ENCODE measurements at regions not wholly inside any gene's neighbourhood (a gene's known extent, or its start where the extent isn't known, plus 50 kb on each side); places are given as distances from the start of the nearest gene placed in this dataset.

DNA sequence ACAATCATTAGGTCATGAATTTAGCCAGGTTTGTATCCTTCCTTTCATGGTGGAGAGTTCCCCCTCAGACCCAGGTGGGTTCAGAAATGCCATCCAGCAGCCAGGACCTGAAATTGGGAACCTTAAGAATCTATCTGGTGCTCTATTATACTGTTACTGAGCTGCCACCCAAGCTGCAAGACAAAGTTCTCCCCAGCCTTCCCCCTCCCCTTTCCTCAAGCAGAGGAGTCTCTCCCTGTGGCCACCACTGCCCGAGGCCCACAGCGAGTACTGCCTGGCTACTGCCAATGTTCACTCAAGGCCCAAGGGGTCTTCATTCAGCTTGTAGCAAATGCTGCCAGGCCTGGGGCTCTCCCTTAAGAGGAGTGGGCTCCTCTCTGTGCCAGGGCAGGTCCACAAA lies 133.8 kb downstream of the TMEM38B start:
- no peak for DNase-seq

DNA sequence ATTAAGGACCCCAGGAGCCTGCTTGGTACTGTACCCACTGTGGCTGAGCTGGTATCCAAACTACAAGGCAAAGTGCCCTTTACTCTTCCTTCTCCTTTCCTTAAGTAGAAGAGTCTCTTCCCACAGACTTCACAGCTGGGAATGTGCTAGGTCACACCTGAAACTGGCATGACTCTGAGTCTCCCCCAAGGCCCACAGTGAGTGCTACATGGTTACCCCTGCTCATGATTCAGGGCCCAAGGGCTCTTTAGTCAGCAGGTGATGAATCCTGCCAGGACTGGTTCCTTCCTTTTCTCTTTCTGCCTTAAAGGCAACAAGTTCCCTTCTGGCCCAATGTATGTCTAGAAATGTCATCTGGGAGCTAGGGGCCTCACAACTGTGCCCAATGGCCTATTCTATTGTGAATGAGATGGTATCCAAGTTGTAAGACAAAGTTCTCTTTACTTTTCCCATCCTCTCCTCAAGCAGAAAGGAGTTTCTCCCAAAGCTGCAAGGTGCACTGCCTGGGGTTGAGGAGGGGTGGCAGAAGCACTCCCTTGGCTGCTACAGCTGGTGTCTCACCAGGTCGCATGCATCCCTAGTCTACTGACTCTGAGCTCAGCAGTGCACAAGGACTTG lies 134.4 kb downstream of the TMEM38B start:
- DNase-seq = no peak

DNA sequence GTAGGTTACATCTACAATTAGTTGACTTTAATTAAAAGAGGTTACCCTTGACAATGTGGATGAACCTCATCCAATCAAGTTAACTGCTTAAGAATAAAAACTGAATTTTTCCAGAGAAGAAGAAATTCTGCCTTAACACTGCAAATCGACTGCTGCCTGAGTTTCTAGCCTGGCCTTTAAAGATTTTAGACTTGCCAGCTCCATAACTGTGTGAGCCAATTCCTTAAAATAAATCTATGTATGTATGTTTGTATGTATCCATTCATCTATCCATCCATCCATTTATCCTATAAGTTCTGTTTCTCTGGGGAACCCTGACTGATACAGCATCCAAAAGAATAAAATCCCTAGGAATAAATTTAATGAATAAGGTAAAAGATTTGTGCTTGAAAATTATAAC lies 136.1 kb downstream of the TMEM38B start:
- no peak for DNase-seq

DNA sequence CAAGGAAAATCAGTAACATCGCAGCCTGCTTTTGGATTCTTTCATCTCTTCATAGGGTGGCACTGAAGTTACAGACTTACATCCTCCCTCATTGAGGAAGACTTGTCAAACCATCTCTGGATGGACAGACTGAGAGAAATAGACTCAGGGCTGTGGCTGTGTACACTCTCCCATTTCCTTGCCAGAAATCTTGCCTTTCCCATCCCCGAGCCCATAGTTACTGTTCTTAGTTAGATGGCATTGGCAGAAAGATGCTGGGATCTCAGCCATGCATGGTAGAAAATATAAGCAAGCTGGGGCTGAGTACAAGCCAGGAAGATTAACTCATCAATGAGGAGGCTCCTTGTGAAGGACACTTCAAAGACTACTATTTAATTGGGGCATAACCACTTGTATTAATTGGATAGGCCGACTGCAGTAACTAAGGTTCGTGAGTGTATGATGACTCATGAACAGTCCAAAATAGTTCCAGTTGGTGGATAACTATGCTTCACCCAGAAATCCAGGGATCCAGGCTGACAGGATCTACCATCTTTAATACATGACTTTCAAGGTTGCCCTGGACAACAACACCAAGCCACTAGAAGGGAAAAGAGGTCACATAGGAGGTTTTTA lies 137.9 kb downstream of the TMEM38B start:
- DNase-seq = no peak

DNA sequence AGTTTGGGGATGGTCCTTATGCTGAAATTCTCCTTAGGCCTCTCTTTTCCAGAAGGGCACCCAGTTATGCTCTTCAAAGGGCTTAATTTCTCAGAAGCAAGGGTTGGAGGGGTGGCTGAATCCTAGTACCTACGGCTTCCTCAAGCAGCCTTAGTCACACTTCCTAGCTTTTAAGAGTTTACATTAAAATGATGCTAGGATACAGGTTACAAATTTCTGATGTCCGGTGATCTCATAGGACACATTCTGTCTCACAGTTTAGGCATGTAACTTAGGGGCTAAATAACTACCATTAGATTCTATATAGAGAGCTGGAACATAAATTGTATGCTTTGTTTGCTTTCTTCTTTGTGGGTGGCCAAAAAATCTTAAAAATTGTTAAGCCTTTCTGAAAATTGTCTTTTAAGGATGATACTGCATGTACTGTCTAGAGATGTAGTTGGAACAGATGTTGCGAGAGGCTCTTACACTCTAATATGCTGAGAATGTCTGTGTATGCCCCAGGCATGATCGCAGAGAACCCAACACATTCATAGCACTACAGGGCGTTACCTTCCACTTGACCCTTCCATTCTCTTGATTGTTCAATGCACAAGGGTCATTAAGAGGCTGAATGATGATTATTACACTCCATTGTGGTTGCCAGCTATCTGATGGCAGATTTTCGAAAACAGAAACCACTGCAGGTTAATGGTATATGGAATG lies 139.1 kb downstream of the TMEM38B start:
- DNase-seq = no peak

DNA sequence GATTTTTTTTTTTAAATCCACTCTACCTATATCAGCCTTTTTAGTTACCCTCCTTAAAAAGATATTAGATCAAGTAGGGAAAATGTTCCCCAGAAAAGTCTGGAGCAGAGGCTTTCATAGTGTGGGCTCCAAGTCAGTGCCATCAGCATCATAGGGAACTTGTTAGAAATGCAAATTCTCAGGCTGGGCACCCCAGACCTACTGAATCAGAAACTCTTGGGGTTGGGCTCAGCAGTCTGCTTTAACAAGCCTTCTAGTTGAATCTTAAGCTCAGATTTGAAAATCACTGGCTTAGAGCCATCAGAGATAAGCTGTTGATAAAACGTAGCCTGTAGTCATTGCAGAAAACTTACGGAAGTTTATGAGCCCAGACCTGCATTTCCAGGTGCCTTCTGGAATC lies 140.1 kb downstream of the TMEM38B start:
- no peak for DNase-seq

DNA sequence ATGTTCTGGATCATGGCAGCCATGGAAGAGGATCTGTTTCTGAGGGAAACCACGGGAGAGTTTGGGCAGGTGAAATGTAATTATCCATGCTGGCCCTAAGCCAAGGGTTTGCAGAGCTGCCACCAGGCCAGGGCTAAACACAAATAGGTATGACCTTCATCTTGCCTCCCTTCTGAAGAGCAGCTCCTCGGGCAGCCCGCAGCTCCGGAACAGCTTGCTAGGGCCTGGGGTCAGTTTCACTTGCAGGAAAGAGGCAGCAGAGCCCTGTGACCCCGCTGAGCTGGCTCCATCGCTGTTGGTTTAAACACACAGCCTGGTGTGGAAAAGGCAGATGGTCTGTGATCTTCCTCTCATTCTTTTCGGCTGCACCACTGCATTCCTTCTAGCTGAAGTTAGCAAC lies 141.4 kb downstream of the TMEM38B start:
- no peak for DNase-seq

GRCh38 chr9:105836936-105837660 lies 142.8 kb downstream of the TMEM38B start:
- DNase-seq = no peak

- no peak for DNase-seq
These were observed 147.2 kb downstream of the TMEM38B start for GRCh38 chr9:105841562-105841961.

DNA sequence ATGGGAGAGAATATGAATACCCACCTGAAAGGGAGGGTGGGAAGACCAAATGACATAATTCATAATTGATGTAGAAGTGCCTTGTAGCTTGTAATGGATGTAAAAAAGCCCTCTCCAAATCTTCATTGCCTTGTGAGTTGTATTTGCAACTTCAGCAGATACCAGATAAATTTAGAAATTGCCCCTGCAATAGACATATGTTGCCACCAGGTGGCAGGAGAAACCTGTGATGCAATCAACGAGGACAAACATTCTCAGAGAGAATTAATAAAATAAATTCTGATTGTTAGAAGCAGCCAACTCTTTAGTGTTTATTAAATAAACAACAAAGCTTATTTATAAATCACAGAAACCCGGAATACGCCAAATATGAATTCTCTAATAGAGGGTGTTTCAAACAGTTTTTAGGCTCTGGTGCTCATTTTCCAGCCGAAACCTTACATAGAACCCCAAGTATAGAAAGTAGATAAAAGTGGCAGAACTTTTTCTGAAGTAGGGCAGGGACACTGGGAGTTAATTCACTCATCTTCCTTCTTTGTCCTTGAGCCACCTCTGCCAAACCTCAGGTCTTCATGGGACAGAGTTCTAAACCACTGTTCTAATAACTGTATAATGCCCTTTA lies 147.8 kb downstream of the TMEM38B start:
- DNase-seq = no peak

DNA sequence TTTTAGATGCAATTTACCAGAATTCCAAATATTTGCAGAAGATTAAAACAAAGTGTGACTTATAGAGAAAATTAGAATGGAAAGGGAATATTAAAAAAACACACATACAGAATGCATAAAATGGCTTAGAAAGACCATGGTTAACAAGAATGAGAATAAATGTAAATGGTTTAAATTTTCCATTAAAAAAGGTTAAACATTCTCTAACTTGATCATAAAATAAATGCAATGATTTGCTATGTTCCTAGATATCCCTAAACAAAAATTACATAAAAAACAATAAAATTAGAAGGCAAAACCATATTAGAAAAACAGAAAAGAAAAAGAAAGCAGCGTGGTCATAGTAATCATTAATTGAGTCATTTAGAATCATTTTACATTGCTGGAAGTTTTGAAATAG lies 152.5 kb downstream of the TMEM38B start:
- DNase-seq = no peak

GRCh38 chr9:105850852-105851500 lies 156.6 kb downstream of the TMEM38B start:
- DNase-seq = no peak

DNA sequence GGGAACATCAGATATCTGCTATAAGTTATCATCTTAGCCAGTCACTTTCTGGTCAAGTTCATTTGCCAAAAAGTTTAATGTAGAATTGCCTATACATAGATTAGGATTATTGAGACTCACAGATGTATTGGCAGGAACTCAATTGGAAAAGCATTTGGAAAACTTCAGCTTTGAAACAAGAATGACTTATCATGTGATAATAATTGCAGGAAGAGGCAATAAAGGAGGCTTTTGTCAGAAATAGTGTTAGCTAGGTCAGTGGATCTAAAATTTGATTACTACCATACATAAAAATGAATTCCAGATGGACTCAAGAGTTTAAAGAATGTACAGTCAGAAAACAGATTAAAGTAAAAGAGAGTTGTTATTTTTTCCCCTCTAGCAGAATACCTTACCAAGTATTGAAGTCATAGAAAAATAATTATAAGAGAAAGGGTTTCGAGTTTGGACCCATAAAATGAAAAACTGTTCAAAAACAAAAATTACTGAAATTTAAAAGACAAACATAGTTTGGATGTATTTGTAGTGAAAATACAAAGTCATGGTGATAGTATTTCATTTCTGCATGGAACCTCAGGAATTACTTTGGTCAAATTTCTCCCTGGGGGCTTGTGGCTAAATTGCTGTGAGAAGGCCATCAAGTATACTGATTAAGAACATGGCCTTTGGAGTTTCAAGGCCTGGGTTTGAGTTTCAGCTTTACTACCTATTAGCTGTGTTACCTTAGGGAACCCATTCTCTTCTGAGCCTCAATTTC lies 159.9 kb downstream of the TMEM38B start:
- no peak for DNase-seq

DNA sequence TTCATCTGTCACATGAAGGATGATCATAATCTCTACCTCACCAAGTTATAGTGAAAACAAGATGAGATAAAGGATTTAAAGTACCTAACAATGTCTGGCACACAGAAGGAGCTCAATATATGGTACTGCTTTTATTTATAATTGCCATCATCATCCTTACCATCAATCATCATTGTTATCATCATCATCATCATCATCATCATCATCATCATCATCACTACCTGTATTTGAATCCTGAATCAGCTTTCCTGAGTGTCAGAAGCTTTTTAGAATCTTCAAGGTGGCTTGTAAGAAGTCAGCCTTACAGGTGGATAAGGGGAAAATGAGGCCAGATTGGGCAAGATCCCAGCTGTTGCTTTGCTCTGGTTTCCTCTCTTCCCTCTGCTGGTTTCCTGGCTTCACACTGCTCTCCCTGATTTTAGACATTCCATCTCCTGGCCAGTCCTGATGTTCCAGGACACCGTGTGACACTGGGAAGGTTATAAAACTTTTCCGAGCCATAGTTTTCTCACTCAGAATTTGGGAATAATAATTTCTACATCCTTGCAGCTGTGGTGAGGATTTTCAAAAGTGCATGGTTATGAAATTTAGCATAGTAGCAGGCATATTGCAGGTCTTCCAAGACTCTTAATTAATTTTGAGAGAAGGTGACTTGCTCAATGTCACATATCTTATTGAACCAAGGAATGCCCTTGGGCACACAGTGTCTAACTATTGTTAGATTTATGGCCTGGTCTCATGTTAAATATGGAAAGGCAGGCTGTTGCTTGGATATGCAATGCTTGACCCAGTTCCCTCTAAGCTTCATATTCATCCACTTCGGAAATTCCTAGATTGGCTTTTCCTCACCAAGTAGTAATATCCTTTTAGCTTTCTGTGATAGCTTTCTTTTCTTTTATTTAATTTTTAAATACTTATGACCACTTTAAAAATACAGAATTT lies 160.7 kb downstream of the TMEM38B start:
- no peak for DNase-seq

- no peak for DNase-seq
These were observed 161.6 kb downstream of the TMEM38B start for GRCh38 chr9:105855987-105856386.

DNA sequence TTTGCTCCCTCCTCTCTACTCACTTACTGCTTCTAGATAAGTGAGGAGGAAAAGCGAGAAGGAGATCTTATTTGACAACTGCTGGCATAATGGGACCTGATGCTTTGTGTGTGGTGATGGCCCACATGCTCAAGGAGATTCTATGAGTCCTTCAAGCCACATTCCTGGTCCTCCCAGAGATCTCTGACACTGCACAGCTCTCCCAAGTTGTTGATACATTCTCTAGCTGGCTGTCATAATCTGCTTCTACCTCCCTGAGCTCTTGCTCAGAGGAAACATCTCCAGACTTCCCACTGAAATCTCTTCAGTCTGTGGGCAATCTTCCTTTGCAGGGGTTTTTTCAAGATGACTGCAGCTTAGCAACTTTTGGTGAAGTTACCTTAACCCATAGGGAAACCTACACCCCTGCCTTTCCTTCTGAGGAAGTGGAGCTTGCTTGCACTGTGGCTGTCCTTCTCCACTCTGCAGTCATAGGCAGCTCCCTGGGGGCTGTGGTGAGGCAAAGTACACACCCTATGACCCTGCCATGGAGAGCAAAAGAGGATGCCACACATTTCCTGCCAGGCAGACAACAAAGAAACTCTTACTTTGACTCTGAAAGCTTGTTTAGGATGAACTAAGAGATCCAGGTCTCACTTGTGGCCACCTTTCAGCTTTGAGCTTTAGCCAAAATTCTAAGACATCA lies 163.8 kb downstream of the TMEM38B start:
- DNase-seq = no peak

DNA sequence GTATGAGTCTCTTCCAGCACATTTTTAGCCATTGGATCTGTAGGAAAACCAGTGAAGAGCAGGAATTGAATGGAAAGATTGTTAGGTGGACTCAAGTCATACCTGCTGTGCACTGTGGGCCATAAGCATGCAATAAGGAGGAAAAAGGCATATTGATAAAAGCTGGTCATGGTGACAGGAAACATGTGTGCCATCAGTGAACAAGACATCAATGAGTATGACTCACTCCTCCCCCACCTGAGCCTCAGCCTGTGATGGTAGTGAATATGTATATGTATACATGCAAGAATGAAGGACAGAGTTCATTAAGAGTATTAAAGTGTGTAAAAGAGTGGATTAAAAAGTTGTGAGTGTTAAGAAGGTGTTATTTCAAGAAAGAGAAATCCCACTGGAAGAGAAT lies 164.5 kb downstream of the TMEM38B start:
- DNase-seq = no peak

GRCh38 chr9:105859428-105860091 lies 165.2 kb downstream of the TMEM38B start:
- no peak for DNase-seq

- DNase-seq = no peak
These were observed 166.2 kb downstream of the TMEM38B start for GRCh38 chr9:105860516-105860915.

DNA sequence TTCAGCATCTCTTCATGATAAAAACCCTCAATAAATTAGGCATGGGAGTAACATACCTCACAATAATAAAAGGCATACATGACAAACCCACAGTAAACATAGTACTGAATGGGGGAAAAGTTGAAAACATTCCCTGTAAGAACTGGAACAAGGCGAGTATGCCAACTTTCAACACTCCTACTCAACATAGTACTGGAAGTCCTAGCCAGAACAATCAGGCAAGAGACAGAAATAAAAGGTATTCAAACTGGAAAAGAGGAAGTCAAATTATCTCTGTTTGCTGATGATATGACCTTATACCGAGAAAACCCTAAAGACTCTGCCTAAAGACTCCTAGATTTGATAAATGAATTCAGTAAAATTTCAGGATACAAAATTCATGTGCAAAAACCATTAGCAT lies 167.6 kb downstream of the TMEM38B start:
- no peak for DNase-seq
